ENCODE measurements at regions not wholly inside any gene's neighbourhood (a gene's known extent, or its start where the extent isn't known, plus 50 kb on each side); places are given as distances from the start of the nearest gene placed in this dataset.

- Mint-ChIP-seq H3K36me3 (ENCODE audit: low read depth) (no peaks in the 10 kb centered on the region), H3K27me3 (ENCODE audit: insufficient read depth, low read depth, poor library complexity) (peaks cover 3% of the 10 kb centered on the region)
- ATAC-seq: no peak
These were observed 227.1 kb downstream of the ADRA2A start for GRCh38 chr10:111303887-111304286.

More at GRCh38 chr10:111303887-111304286, 227.1 kb downstream of the ADRA2A start:
- Histone ChIP-seq H3K27me3 (ENCODE audit: insufficient read depth) (no peaks in the 10 kb centered on the region), H3K79me2 (replicated peaks; ENCODE audit: insufficient read depth) (no peaks in the 10 kb centered on the region), H3K36me3 (ENCODE audit: insufficient read depth) (no peaks in the 10 kb centered on the region), H4K20me1 (replicated peaks; ENCODE audit: insufficient read depth) (no peaks in the 10 kb centered on the region), H3K4me2 (no peak overlapping the region), H3K4me3 (no peak overlapping the region), H3K27ac (ENCODE audit: low read depth) (no peak overlapping the region), H3K4me1 (ENCODE audit: insufficient read depth) (no peaks in the 10 kb centered on the region), H2AFZ (no peak overlapping the region), H3K9me2 (ENCODE audit: insufficient read depth) (0 out of 2 replicates have a peak, but pooled peaks cover 11% of the 10 kb centered on the region), H3F3A (replicated peaks; ENCODE audit: low read depth) (no peaks in the 10 kb centered on the region)
- Mint-ChIP-seq H3K9me3 (no peaks in the 10 kb centered on the region), H3K27ac (no peak overlapping the region), H3K4me1 (no peaks in the 10 kb centered on the region), H3K4me3 (no peak overlapping the region)
- no peak for TF ChIP-seq REST (IDR thresholded peaks at IDR 0.05; ENCODE audit: unreplicated experiment)
- no peak for TF ChIP-seq CTCF (conservative IDR thresholded peaks at IDR 0.05; ENCODE audit: low read depth in 2 of 2)
- no peak for TF ChIP-seq POLR2AphosphoS5 (IDR thresholded peaks at IDR 0.05; ENCODE audit: low read depth)
- no peak for TF ChIP-seq ZNF331 (CRISPR knock-in tag; IDR thresholded peaks at IDR 0.05; ENCODE audit: low read depth)
- no peak for TF ChIP-seq ZNF462 (CRISPR knock-in tag; IDR thresholded peaks at IDR 0.05)
- no peak for TF ChIP-seq JUNB (IDR thresholded peaks at IDR 0.05; ENCODE audit: unreplicated experiment)
- TF ChIP-seq NANOG (IDR thresholded peaks at IDR 0.05; ENCODE audit: borderline replicate concordance): no peak
- DNase-seq (ENCODE audit: low spot score): no peak
